SU-DHL-6 (cell line): ENCODE measurements at regions not wholly inside any gene's neighbourhood (a gene's known extent, or its start where the extent isn't known, plus 50 kb on each side); places are given as distances from the start of the nearest gene placed in this dataset.

Experiments used
- EZH2phosphoT487 ChIP-seq: fragments of 200-600 bp; sonication (generic), shearing (Covaris generic); conservative IDR thresholded peaks from 2 replicates; pipeline ENCODE4 v1.6.1; 2018; ENCODE audit warnings: mild to moderate bottlenecking, antibody characterized with exemption, low read length, moderate library complexity, mixed read lengths
- TF ChIP-seq, protein P1 (sequence below): fragments of 200-600 bp; sonication (generic); IDR thresholded peaks from one replicate; pipeline ENCODE4 v1.5.1; 2017; ENCODE audit warnings: antibody characterized with exemption, mild to moderate bottlenecking, low read length, moderate library complexity; ENCODE audit not compliant: insufficient read depth, poor library complexity, severe bottlenecking

DNA sequence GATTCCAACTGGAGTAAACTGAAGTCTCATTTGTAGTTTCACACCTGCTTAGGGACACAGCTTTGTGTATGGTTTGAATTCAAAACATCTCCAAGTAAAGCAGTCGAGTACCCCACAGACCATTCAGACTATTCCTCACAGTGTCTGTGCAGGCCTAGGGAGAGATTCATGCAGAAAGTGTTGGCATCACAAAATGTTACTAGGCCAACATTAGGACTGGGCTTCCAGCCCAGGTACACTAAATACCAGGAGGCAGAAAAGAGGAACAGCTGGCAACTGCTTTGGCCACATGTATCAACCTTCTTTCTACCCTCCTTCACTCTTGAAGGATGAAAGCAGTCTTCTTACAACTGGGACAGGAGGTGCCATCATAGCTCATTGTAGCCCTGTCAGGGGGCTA lies 270.4 kb upstream of the TMEFF2 start:
- TF ChIP-seq, protein P1, sequence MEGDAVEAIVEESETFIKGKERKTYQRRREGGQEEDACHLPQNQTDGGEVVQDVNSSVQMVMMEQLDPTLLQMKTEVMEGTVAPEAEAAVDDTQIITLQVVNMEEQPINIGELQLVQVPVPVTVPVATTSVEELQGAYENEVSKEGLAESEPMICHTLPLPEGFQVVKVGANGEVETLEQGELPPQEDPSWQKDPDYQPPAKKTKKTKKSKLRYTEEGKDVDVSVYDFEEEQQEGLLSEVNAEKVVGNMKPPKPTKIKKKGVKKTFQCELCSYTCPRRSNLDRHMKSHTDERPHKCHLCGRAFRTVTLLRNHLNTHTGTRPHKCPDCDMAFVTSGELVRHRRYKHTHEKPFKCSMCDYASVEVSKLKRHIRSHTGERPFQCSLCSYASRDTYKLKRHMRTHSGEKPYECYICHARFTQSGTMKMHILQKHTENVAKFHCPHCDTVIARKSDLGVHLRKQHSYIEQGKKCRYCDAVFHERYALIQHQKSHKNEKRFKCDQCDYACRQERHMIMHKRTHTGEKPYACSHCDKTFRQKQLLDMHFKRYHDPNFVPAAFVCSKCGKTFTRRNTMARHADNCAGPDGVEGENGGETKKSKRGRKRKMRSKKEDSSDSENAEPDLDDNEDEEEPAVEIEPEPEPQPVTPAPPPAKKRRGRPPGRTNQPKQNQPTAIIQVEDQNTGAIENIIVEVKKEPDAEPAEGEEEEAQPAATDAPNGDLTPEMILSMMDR: no peak
- no peak for TF ChIP-seq EZH2phosphoT487
